ENCODE measurements at regions not wholly inside any gene's neighbourhood (a gene's known extent, or its start where the extent isn't known, plus 50 kb on each side); places are given as distances from the start of the nearest gene placed in this dataset.
A peak's percentile ranks its signal among the peaks of the same experiment; 100 is the strongest.

DNA sequence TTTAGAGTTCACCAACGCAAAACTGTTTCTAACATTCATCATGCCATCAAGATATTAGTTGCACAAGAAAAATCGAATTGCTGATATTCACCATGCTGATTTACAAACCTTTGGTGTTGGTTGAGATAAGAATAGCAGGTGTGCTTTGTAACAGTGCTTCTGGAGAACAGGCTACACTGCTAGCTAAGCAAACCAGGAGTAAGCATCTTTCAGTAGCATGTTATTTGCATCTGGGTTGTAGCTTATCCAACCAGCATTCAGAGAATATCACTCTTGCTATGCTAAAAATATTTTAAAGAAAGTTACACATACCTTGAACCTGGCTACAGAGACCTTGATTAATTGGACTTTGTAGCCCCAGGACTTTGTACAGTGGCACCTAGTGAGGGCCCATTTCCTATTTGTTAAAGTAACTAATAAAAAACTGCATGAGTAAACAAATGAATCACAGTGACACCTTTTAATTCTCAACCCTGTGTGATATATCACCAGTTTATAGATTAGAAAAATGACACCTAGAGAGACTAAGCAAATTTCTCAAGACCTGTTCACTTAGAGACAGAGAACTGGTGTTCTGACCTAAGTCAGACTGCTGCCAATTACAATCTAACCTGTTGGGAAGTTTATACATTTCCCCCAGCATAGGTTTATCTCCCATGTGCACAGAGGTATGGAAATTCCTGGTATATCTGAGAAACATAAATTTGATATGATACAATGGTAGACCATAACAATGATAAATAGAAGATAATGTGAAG is 435.5 kb upstream of the TGFBR2 start:
- no peak for DNase-seq

DNA sequence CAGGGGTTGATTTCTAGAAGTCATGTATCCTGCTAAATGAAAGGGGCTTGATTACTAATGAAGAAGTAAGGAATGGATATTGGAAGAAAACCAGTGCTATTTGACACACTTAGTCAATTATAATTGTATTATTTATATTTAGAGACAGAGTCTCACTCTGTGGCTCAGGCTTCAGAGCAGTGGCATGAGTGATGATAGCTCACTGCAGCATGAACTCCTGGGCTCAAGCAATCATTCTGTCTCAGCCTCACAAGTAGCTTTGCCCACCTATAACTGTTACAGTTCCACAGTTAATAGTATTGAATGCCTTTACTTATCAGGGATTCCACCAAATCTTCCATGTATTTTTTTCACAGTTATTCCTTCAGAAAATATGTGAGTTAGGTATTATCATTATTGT is 432.0 kb upstream of the TGFBR2 start:
- no peak for DNase-seq

DNA sequence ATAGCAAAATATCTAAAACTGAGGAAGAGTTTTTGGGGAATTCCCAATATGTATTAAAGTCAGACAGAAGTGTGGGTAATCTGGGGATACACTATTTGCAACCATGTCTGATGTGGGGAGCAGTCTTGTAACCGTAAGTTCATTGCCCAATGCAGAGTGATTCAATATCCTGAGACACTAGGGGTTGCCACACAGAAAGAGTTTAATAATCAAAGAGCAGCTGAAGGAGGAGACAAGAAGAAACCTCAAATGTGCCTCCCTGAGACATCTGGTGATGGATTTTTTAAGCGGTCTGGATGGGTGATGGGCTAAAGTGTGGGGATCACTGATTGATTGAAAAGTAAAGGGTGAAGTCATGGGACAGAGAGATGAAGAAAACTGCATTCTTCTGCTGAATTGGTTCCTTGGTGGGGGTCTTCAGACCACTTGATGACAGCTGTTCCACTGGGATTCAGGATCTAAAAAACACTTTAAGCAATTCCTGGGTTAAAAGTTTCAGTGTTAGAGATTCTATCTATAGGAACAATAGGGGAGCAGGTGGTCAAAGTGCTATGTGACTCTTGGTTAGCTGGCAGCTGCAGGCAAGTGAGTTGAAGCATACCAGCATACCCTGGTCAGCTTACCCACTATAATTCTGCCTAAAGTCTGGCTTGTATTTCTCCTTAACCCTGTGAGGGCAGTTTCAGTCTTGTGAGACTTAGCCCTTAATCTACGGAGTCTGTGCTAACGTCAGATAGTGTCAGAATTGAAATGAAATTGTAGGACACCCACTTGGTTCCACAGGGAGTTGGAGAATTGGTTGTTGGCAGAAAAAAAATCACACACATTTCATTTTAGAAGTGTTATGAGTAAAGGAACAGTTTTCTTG is 425.9 kb upstream of the TGFBR2 start:
- DNase-seq: no peak

DNA sequence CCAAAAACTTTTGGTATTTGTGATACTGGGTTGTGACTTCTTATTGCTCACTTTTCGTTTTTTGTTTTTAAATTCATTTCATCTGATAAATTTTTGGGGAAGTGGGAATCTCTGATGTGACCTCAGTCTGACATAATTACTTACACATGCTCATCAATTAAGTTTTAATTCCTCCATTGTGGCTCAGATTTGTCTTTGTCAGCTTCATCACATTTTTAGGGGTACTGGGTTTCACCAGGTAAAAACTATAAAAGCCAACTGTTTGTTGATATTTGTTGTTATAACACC is 425.3 kb upstream of the TGFBR2 start:
- DNase-seq: no peak

DNA sequence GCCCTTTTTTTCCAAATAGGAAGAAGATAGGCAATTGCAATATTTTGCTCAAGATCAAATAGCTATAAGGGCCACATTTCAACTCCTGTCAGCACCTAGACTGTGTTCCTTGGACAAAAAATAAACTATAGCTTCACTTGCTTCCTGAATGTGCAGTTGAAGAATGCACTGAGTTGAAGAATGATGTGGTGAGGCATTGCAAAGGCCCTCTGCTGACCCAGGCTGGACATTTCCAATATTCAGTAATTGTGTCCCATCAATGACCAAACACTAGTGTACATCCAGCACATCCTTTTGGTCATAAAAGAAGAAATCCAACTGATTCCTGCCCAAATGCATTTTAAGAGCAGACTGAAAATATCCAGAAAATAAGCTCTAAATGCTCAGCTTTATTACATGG is 424.8 kb upstream of the TGFBR2 start:
- DNase-seq: no peak

DNA sequence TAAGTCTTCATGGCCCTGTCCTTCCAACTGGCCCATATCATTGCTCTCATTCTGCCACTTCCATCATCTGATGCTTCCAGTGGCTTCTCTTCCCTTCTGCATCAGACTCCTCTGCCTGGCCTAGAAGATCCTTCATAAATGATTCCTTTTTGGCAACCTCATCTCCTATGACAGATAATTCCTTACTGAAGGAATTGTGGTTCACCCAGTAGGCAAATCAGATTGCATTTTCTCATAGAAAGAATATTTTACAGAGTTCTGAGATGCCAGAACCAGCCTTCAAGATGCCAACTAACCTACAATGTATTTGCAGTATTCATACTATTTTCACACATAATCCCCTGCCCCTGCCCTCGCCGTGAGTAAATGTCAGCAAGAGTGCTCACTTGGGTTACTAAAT is 423.0 kb upstream of the TGFBR2 start:
- no peak for DNase-seq

DNA sequence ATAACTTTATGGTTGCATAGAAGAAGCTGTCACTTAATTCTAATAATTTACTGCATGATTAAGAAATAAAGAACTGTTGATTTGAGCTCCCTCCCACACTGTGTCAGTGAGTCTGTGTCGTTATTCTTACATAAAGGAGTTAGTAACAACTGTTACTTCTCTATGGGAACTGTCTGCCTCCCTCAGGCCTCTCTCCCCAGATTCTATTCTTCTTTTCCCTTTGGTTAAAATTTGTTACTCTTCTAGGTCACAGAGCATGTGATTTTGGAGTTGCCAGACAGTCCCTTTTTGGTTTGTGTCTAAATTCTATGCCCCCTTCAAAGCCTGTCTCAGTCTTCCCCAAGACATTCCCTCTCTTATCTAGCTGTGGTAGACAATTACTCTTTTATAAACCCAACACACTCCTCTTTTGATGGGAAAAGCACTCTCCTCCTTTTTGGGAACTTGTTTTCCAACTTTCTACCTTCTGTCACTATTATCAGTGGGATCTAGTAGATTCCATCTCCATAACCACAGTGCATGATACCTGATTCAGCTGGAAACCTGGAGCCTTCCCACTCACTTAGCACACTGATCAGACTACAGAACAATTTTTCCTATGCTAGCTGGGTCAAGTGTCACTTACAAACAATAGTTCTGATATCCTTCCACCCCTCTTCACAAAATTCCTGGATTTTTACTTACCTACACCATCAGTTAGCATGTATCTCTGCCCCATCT is 422.1 kb upstream of the TGFBR2 start:
- DNase-seq: no peak

DNA sequence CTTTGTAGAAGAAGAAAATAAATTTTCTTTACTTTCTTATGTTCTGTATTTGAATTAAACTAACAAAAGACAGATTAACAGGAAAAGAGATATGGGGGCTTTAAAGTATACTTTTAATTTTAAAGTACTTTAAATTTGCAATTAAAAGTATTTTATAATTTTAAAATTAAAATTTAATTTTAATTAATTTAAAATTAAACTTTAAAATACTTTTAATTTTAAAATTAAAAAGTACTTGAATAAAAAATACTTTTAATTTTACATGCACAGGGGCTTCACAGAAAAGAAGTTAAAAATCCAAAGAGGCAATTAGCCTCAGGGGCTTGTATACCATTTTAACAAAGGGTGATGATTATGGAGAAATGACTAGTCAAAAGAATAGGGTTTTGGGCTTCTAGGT is 420.5 kb upstream of the TGFBR2 start:
- DNase-seq: no peak

DNA sequence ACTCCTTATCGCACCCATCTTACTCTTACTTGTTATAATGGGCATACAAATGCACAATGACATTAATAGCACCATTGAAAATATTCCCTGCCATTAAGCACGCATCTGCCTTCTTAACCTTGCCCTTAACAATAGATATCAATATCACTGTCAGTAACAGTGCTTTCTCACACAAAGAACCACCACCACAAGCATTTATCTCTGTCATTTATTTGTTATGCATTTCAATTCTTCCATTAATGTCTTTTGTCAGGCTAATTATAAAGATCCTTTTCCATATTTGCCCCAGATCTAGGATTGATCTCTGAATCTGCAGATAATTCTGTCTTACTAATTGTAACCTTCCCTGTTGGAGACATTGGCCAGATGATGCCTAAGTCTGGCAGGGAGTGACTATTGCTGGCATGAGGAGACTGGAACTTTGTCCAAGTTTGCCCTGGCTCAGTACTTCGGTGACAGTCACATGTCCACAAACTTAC is 419.6 kb upstream of the TGFBR2 start:
- no peak for DNase-seq

DNA sequence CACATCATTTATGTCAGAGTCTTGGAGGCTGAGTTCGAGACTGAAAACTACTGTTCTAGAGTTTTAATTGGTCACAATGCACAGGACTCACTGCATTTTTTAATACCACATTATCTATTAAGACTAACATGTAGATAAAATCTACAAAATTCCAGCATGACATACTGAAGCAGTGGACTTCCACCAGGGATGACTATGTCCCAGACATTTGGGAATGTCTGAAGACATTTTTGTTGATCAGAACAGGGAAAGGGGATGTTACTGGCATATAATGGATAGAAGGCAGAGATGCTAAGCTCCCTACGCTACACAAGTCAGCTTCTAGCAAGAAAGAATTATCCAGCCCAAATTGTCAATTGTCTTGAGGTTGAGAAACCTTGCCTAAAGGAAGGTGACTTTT is 419.0 kb upstream of the TGFBR2 start:
- DNase-seq: no peak

DNA sequence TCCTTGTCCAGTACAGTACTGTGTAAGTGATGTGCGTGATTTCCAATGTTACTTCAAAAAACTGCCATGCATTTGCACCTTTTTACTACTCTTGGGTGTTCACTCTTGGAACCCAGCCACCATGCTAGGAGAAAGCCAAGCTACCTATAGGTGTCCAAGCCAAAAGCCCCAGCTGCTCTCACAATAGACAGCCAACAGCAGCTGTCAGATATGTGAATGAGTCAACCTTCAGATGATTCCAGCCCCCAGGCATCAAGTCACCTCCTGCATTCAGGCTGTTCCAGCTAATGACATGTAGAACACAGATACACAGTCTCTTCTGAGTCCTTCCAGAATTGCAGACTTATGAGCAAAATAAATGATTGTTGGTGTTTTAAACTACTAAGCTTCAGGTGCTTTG is 417.7 kb upstream of the TGFBR2 start:
- no peak for DNase-seq

DNA sequence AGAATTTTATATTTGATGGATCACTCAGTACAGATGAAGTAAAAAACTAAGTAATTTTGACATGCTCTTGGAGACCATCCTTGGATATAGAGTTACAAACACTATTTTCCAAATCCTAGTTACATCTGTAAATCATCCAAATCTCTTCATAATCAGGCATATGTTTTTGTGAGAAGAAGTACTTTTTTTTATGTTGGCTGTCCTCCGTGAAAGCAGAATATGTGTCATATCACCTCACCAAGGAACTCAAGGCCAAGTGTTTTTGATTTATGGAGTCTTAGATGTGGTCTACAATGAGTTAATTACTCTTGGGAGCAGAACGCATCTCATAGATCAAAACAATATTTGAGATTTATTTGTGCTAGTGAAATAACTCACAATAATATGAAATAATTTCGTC is 416.5 kb upstream of the TGFBR2 start:
- DNase-seq: no peak

DNA sequence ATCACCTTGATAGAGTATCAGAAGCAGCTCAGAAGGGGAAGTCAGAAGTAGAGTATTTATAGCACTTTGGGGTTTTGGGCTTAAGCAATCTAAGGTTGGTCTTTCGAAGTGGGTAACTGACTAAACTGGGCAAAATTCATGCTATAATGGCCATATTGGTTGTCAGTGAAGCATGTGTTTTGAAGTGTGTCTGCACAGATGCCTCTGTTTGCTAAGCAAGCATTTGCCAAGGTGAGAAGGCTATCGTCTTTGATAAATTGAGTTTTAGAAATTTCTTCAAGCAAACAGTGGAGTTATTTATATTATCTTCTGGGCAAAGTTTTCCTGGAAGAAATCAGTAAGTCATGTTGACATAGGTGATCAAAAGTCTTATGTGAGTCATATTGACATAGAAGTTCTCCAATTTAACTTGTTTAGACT is 412.8 kb upstream of the TGFBR2 start:
- no peak for DNase-seq

DNA sequence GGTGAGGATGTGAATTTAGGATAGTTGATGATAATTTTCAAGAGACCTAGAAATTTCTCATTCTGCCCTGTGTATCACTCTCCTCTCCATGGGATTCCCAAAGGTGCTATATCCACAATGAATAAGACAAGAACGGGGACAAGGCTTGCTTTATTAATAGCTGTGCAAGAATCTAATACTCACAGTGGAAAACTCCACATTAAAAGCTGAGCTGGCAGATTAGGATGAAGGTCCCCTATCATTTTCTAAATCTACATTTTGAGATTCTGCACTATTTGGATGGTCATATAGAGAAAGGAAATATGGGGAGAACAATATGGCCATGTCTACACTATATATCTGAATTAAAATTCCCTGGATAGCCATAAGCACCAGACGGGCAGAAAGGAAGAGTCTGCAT is 411.0 kb upstream of the TGFBR2 start:
- DNase-seq: no peak

DNA sequence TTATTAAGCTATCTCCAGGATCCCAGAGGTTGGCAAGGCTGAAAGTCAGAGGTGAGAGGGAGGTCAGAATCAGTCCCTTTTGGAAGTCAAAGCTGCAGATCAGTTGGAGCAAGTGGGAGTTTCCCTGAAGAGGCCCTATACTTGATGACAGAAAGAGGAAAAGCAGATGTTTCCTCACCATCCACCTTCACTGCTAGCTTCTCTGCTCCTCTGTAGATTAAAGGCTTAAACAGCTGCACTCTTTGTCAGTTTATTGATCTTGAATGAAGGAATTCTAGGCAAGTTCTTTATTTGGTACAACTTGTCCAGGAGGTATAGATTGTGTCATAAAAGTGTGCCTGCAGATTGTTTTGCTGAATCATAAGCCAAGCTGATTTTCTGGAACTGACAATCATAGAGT is 408.2 kb upstream of the TGFBR2 start:
- DNase-seq: no peak

DNA sequence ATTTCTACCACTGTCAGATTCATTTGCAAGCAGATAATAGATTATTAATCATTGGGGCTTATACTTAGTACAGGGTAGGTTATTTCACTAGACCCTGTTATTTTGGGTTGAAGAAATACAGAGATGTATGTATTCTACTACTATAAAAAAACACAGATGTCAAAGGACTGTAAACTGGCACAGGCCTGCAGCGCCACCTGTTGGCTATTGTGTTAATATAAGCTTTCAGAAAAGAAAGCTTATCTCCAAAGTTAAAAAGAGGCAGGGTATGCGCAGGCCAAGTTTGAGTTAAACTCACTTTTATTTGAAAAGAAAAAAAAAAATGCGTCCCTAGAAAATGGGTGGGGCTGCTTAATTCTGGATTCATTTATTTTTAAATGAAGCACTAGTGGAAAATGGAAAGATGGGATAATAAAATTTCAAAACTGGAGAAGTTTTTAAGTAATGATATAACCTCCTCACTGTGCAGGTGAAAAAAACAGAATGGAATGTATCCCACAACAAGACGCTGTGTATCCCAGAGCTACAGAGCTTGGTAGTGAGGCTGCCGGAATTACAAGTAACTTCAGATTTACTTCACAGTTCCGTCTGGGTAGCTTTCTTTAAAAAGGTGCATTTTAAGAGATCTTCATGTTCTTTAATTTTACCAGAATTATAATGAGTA is 407.2 kb upstream of the TGFBR2 start:
- DNase-seq: peak; percentile 56

DNA sequence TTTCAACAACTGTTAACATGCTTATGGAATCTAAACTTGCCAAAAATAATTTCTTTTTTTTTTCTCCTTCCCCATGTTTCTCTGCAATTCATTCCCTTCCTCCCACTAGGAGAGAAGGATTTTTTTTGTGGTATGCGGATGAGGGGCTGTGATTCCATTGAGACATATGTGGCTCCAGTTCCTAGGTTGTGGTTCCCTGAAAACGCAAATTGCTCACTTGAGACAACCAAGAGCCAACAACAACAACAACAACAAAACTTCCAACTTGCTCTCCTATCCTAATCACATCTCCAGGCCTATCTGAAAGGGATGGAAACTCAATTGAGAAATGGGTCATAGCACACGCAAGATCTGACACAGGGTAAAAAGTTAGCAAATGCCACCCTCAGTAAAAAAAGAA is 406.5 kb upstream of the TGFBR2 start:
- DNase-seq: no peak

DNA sequence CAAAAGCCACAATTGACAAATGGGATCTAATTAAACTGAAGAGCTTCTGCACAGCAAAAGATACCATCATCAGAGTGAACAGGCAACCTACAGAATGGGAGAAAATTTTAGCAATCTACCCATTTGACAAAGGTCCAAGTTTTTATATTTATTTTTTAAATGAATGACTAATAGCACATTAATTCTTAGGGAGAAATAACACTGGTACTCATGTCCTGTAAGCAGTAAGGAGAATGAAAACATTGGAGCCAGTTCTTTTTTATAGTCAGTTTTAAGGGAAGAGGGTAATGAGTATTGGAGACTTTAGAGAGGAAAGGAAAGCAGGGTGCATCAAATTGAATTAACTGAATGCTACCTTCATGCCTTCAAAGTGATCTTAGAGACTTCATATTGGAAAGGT is 404.7 kb upstream of the TGFBR2 start:
- no peak for DNase-seq

DNA sequence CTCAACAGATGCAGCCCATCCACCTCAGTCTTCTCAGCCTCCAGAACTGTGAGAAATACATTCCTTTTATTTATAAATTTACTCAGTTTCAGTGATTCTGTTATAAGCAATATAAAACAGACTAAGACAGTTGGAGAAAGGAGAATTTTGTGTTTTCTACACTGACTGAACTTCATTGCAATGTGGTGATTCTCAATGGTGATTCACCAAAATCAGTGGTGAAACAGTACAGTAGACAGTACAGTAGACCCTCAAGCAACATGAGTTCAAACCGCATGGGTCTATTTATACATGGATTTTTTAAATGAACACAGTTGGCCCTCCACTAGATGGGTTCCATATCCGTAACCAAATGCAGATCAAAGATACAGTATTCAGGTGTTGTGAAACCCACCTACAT is 403.1 kb upstream of the TGFBR2 start:
- no peak for DNase-seq

DNA sequence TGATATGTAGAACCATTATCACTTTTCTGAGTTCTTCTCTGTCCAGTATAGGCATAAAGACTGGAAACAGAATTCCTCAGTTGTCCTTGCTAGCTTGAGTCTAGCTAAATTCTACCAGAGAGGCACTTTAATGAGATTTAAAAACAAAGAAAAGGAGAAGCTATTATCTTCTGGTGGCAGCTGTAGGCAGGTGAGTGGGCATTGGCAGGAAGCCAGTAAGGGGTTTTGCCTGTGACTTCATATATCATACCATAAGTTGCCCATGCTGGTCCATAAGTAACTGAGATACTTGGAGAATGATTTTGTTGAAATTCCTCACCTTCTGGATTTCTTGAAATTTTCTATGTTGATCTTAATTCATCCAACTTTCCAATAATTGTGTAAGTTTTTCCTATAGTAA is 402.3 kb upstream of the TGFBR2 start:
- DNase-seq: no peak

DNA sequence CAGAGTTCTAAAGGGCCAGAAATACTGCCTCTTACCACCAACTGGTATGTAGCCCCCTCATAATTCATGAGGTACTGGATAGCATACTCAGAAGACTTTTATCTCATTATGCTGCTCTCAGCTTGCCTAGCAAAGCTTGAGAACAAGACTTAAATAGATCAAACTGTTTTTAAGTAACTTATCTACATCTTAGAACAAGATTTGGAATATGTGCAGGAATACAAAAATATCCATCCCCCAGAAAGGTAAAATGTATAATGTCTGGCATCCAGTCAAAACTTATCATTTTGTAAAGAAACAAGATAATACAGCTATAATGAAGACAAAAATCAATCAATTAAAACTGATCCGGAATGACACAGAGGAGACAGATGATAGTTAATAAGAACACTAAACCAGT is 400.4 kb upstream of the TGFBR2 start:
- no peak for DNase-seq

DNA sequence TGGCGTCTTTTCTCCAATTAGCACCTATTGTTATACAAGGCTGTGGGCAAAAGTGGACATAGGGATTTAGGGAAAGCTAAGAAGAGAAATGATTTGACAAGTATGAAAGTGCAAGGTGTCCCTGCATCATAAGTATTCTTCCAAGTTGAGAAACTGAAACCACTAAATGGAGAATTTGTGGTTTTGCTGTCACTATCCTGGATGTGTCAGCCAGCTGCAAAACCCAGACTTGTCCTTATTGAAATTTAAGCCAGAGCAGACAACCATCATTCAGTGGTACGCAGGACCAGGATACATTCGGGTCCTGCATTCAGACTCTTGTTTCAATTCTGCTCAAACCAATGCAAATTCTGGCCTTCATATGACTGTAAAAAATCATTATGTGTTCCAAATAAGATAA is 384.8 kb upstream of the TGFBR2 start:
- peak; percentile 10 for DNase-seq

DNA sequence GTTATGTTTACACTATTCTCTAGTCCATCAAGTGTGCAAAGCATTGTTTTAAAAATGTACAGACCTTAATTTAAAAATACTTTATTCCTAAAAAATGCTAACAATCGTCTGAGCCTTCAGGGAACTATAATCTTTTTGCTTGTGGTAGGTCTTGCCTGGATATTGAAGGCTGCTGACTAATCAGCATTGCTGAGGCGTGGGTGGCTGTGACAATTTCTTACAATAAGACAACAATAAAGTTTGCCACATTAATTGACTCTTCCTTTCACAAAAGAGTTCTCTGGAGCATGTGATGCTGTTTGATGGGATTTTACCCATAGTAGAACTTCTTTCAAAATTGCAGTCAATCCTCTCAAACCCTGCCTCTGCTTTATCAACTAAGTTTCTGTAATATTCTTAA is 384.0 kb upstream of the TGFBR2 start:
- no peak for DNase-seq

Measured in KG1 (cell line).